K562 (cell line): ENCODE measurements at regions not wholly inside any gene's neighbourhood (a gene's known extent, or its start where the extent isn't known, plus 50 kb on each side); places are given as distances from the start of the nearest gene placed in this dataset.

Source experiments
- ATAC-seq: fragments of 200-7000 bp; cut with Tn5 transposase; 3 replicates; pipeline ENCODE4 v1.9.1; 2020; ENCODE audit warnings: moderate library complexity
- BruUV-seq: library from RNA; stranded (reverse); fragments of 400-500 nt; replicated peaks from 2 replicates; lab custom pipeline; 2021; lab: Mats Ljungman, UMichigan
- CTCF ChIA-PET: fragments of 300-600 bp; formaldehyde crosslinking; extraction: SDS; loops from one replicate; lab custom pipeline; 2021; ENCODE audit warnings: low intra/inter-chr PET ratio; lab: Yijun Ruan, JAX
- POLR2A ChIA-PET: fragments of 300-600, 350-650 bp; sonication (Branson Sonifier 250); formaldehyde crosslinking; extraction: SDS; loops from one replicate; lab custom pipeline; 2021; ENCODE audit warnings: antibody characterized with exemption, inconsistent platforms; lab: Yijun Ruan, JAX
- DNase-seq, 4 experiments: peaks; one replicate each; pipeline versions ENCODE4 v3.0.0 to v3.0.0-alpha.2; 2011 to 2018; ENCODE audit warnings: low spot score in 3 of 4, mixed read lengths in 3 of 4; ENCODE audit errors: extremely low read depth in 1 of 4
- FAIRE-seq: peaks from 2 replicates; lab custom pipeline; 2011; peaks lifted over from hg19 to GRCh38; lab: Jason Lieb, UNC
- H2AFZ ChIP-seq: 2 replicates; pipeline ENCODE4 v1.6.0; 2011; ENCODE audit warnings: low read depth, low read length, control low read depth, inconsistent platforms
- H3K27ac ChIP-seq: fragments of 200-600 bp; 3 replicates; pipeline ENCODE4 v1.8.0; 2011; ENCODE audit warnings: low read depth, mild to moderate bottlenecking, control low read depth, inconsistent platforms, low read length, moderate library complexity, mixed read lengths; ENCODE audit errors: extremely low read depth
- H3K27me3 ChIP-seq, 2 experiments: fragments of 300-600 bp in 1 of 2; 2 replicates in 1 of 2; 3 replicates in 1 of 2; pipeline versions ENCODE4 v1.6.0 to v1.8.0; 2011; ENCODE audit warnings: inconsistent platforms in 2 of 2, low read length in 2 of 2, mild to moderate bottlenecking in 1 of 2, mixed read lengths in 1 of 2, moderate library complexity in 1 of 2; ENCODE audit not compliant: control insufficient read depth in 2 of 2, insufficient read depth in 2 of 2
- H3K36me3 ChIP-seq: fragments of 300-600 bp; 3 replicates; pipeline ENCODE4 v1.8.0; 2011; ENCODE audit warnings: mild to moderate bottlenecking, low read length, inconsistent platforms; ENCODE audit not compliant: control insufficient read depth, insufficient read depth
- H3K4me1 ChIP-seq, 2 experiments: fragments of 200-600 bp in 1 of 2; replicated peaks in 1 of 2; 2 replicates in 1 of 2; 3 replicates in 1 of 2; pipeline versions ENCODE4 v1.5.1 to v1.8.0; 2011; ENCODE audit warnings: inconsistent platforms in 2 of 2, low read length in 2 of 2, mild to moderate bottlenecking in 1 of 2, mixed read lengths in 1 of 2, moderate library complexity in 1 of 2; ENCODE audit not compliant: control insufficient read depth in 2 of 2, insufficient read depth in 2 of 2
- H3K4me2 ChIP-seq: 2 replicates; pipeline ENCODE4 v1.6.1; 2011; ENCODE audit warnings: low read length, control low read depth, inconsistent platforms, mixed read lengths; ENCODE audit not compliant: insufficient read depth
- H3K4me3 ChIP-seq: fragments of 200-600 bp; sonication (generic), shearing (Covaris generic); 2 replicates; pipeline ENCODE4 v1.5.1; 2016; ENCODE audit warnings: control low read depth, inconsistent platforms
- H3K79me2 ChIP-seq: fragments of 200-600 bp; 3 replicates; pipeline ENCODE4 v1.8.0; 2011; ENCODE audit warnings: low read length, inconsistent platforms; ENCODE audit not compliant: control insufficient read depth, insufficient read depth
- H3K9ac ChIP-seq, 2 experiments: 2 replicates each; pipeline versions ENCODE4 v1.6.0 to v1.6.1; 2011; ENCODE audit warnings: low read depth in 2 of 2, low read length in 2 of 2, control low read depth in 1 of 2, inconsistent platforms in 1 of 2, mild to moderate bottlenecking in 1 of 2, mixed read lengths in 1 of 2; ENCODE audit not compliant: insufficient read depth in 1 of 2
- H3K9me1 ChIP-seq: one replicate; pipeline ENCODE4 v1.6.0; 2011; ENCODE audit warnings: inconsistent platforms, mild to moderate bottlenecking, low read length, moderate library complexity; ENCODE audit not compliant: control insufficient read depth, insufficient read depth
- H3K9me3 ChIP-seq: replicated peaks from 2 replicates; pipeline ENCODE4 v1.5.1; 2011; ENCODE audit warnings: low read depth, low read length, inconsistent platforms; ENCODE audit not compliant: control insufficient read depth, insufficient read depth
- H4K20me1 ChIP-seq: replicated peaks from 2 replicates; pipeline ENCODE4 v1.6.1; 2011; ENCODE audit warnings: low read length, inconsistent platforms, mixed read lengths; ENCODE audit not compliant: control insufficient read depth, insufficient read depth
- MECOM ChIP-seq: fragments of 250-450 bp; sonication (Bioruptor Pico); IDR thresholded peaks from 2 replicates; pipeline ENCODE4 v1.8.0; 2022; ENCODE audit warnings: inconsistent platforms
- XRCC3 ChIP-seq: fragments of 450-650 bp; IDR thresholded peaks from 2 replicates; pipeline ENCODE4 v1.6.1; 2017; ENCODE audit warnings: mild to moderate bottlenecking, moderate library complexity
- YY1 ChIP-seq, 3 experiments: IDR thresholded peaks; 2 replicates each; pipeline ENCODE4 v1.6.1; 2011; ENCODE audit warnings: low read length in 2 of 3, mild to moderate bottlenecking in 2 of 3, moderate library complexity in 2 of 3, borderline replicate concordance in 1 of 3, control low read depth in 1 of 3, low read depth in 1 of 3; ENCODE audit not compliant: insufficient read depth in 3 of 3, insufficient replicate concordance in 2 of 3, control insufficient read depth in 1 of 3, insufficient read length in 1 of 3; ENCODE audit errors: extremely low read depth in 1 of 3
- WGBS: fragments of 100-300 bp; shearing (Covaris generic); methylation state at CpG from one replicate; pipeline ENCODE4 v1.1.6; 2016; ENCODE audit warnings: low coverage, mixed read lengths; ENCODE audit not compliant: insufficient coverage; ENCODE audit errors: missing lambda C conversion rate; 5-methylcytosine and 5-hydroxymethylcytosine counted together
- in situ Hi-C: fragments of 300-500 bp; cut with MboI; formaldehyde crosslinking; loops from 4 replicates; pipeline ENCODE4 v1.15.0; 2018; ENCODE audit warnings: inconsistent platforms, mixed read lengths
- intact Hi-C: fragments of 100-400 bp; cut with micrococcal nuclease; formaldehyde crosslinking; loops from 2 replicates; pipeline ENCODE4 v1.14.2; 2022
- TF ChIP-seq, protein P1 (sequence below): sonication (generic); formaldehyde crosslinking; IDR thresholded peaks from 2 replicates; pipeline ENCODE4 v1.8.0; 2022; ENCODE audit warnings: mild to moderate bottlenecking, low read depth, missing genetic modification reagents
- TF ChIP-seq, protein P2 (sequence below), 3 experiments: IDR thresholded peaks in 2 of 3; conservative IDR thresholded peaks in 1 of 3; 2 replicates each; pipeline ENCODE4 v1.5.1; 2011 to 2012; ENCODE audit warnings: low read length in 3 of 3, mild to moderate bottlenecking in 3 of 3, control low read depth in 2 of 3, improper control_type of control experiment in 1 of 3, inconsistent platforms in 1 of 3, low read depth in 1 of 3, mixed read lengths in 1 of 3, moderate library complexity in 1 of 3; ENCODE audit not compliant: insufficient read depth in 2 of 3
- TF ChIP-seq, protein P3 (sequence below): fragments of 450-650 bp; IDR thresholded peaks from 2 replicates; pipeline ENCODE4 v1.7.0; 2016; ENCODE audit warnings: borderline replicate concordance
- TF ChIP-seq, protein P4 (sequence below): fragments of 250-450 bp; sonication (Bioruptor Pico); IDR thresholded peaks from 2 replicates; pipeline ENCODE4 v1.4.0; 2020
- TF ChIP-seq, protein P5 (sequence below): fragments of 450-650 bp; formaldehyde crosslinking; IDR thresholded peaks from 2 replicates; pipeline ENCODE4 v1.4.0; 2020; ENCODE audit warnings: mild to moderate bottlenecking, mixed read lengths

DNA sequence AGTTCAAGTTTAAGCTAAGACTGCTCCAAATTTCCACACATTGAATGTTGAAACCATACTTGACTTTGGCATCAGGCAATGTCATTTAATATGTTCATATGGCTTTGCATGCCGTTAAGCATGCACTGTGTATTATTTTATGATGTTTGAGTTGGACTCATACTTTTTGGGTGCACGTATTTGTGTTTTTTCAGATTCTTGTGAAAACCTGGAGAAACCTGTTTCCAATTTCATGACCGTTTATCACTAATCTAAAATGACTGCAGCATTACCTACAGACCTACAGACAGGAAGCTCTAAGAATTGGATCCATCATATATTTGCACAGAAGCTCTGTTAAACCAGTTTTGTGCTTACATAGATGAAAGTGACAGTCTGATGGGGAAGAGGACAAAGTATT, 1093.0 kb upstream of the INTU start:
- Histone ChIP-seq H4K20me1 (no peaks in the 10 kb centered on the region), H3K27ac (no peak overlapping the region), H3K27me3 (no peaks in the 10 kb centered on the region), H3K4me3 (no peak overlapping the region), H3K4me2 (no peak overlapping the region), H3K9me3 (no peaks in the 10 kb centered on the region), H2AFZ (no peak overlapping the region), H3K79me2 (peaks cover 35% of the 10 kb centered on the region), H3K9me1 (no peaks in the 10 kb centered on the region), H3K9ac (no peak overlapping the region), H3K36me3 (peaks cover 40% of the 10 kb centered on the region; the same call in 2 of the 3 replicates), H3K4me1 (no peaks in the 10 kb centered on the region)
- DNase-seq, result no peak
- ATAC-seq, result no peak
- in situ Hi-C loops, result no loop called here
- CTCF ChIA-PET, result no interaction called here
- FAIRE-seq, result no peak
- intact Hi-C loops, result no loop called here
- POLR2A ChIA-PET, result no interaction called here
- BruUV-seq, result no TSS peak
- 81% methylated on average over 3 of the region's 3 CpGs for WGBS
- TF ChIP-seq XRCC3, result no peak
- TF ChIP-seq, protein P1, sequence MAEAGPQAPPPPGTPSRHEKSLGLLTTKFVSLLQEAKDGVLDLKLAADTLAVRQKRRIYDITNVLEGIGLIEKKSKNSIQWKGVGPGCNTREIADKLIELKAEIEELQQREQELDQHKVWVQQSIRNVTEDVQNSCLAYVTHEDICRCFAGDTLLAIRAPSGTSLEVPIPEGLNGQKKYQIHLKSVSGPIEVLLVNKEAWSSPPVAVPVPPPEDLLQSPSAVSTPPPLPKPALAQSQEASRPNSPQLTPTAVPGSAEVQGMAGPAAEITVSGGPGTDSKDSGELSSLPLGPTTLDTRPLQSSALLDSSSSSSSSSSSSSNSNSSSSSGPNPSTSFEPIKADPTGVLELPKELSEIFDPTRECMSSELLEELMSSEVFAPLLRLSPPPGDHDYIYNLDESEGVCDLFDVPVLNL (CRISPR knock-in tag), result no peak
- TF ChIP-seq, protein P2, sequence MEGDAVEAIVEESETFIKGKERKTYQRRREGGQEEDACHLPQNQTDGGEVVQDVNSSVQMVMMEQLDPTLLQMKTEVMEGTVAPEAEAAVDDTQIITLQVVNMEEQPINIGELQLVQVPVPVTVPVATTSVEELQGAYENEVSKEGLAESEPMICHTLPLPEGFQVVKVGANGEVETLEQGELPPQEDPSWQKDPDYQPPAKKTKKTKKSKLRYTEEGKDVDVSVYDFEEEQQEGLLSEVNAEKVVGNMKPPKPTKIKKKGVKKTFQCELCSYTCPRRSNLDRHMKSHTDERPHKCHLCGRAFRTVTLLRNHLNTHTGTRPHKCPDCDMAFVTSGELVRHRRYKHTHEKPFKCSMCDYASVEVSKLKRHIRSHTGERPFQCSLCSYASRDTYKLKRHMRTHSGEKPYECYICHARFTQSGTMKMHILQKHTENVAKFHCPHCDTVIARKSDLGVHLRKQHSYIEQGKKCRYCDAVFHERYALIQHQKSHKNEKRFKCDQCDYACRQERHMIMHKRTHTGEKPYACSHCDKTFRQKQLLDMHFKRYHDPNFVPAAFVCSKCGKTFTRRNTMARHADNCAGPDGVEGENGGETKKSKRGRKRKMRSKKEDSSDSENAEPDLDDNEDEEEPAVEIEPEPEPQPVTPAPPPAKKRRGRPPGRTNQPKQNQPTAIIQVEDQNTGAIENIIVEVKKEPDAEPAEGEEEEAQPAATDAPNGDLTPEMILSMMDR (IDR thresholded peaks at IDR 0.05 in 2 of 3, conservative IDR thresholded peaks at IDR 0.05 in 1 of 3; ENCODE audit: insufficient read depth in 2 of 3, low read depth in 1 of 3, low read length in 3 of 3), result no peak
- no peak for TF ChIP-seq MECOM
- TF ChIP-seq YY1 (IDR thresholded peaks at IDR 0.05; ENCODE audit: borderline replicate concordance in 1 of 3, control insufficient read depth in 1 of 3, extremely low read depth in 1 of 3, insufficient read depth in 3 of 3, insufficient read length in 1 of 3, insufficient replicate concordance in 2 of 3, low read depth in 1 of 3, low read length in 2 of 3), result no peak
- TF ChIP-seq, protein P3, sequence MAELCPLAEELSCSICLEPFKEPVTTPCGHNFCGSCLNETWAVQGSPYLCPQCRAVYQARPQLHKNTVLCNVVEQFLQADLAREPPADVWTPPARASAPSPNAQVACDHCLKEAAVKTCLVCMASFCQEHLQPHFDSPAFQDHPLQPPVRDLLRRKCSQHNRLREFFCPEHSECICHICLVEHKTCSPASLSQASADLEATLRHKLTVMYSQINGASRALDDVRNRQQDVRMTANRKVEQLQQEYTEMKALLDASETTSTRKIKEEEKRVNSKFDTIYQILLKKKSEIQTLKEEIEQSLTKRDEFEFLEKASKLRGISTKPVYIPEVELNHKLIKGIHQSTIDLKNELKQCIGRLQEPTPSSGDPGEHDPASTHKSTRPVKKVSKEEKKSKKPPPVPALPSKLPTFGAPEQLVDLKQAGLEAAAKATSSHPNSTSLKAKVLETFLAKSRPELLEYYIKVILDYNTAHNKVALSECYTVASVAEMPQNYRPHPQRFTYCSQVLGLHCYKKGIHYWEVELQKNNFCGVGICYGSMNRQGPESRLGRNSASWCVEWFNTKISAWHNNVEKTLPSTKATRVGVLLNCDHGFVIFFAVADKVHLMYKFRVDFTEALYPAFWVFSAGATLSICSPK, result no peak
- TF ChIP-seq, protein P4, sequence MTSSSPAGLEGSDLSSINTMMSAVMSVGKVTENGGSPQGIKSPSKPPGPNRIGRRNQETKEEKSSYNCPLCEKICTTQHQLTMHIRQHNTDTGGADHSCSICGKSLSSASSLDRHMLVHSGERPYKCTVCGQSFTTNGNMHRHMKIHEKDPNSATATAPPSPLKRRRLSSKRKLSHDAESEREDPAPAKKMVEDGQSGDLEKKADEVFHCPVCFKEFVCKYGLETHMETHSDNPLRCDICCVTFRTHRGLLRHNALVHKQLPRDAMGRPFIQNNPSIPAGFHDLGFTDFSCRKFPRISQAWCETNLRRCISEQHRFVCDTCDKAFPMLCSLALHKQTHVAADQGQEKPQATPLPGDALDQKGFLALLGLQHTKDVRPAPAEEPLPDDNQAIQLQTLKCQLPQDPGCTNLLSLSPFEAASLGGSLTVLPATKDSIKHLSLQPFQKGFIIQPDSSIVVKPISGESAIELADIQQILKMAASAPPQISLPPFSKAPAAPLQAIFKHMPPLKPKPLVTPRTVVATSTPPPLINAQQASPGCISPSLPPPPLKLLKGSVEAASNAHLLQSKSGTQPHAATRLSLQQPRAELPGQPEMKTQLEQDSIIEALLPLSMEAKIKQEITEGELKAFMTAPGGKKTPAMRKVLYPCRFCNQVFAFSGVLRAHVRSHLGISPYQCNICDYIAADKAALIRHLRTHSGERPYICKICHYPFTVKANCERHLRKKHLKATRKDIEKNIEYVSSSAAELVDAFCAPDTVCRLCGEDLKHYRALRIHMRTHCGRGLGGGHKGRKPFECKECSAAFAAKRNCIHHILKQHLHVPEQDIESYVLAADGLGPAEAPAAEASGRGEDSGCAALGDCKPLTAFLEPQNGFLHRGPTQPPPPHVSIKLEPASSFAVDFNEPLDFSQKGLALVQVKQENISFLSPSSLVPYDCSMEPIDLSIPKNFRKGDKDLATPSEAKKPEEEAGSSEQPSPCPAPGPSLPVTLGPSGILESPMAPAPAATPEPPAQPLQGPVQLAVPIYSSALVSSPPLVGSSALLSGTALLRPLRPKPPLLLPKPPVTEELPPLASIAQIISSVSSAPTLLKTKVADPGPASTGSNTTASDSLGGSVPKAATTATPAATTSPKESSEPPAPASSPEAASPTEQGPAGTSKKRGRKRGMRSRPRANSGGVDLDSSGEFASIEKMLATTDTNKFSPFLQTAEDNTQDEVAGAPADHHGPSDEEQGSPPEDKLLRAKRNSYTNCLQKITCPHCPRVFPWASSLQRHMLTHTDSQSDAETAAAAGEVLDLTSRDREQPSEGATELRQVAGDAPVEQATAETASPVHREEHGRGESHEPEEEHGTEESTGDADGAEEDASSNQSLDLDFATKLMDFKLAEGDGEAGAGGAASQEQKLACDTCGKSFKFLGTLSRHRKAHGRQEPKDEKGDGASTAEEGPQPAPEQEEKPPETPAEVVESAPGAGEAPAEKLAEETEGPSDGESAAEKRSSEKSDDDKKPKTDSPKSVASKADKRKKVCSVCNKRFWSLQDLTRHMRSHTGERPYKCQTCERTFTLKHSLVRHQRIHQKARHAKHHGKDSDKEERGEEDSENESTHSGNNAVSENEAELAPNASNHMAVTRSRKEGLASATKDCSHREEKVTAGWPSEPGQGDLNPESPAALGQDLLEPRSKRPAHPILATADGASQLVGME (CRISPR knock-in tag), result no peak
- TF ChIP-seq, protein P5, sequence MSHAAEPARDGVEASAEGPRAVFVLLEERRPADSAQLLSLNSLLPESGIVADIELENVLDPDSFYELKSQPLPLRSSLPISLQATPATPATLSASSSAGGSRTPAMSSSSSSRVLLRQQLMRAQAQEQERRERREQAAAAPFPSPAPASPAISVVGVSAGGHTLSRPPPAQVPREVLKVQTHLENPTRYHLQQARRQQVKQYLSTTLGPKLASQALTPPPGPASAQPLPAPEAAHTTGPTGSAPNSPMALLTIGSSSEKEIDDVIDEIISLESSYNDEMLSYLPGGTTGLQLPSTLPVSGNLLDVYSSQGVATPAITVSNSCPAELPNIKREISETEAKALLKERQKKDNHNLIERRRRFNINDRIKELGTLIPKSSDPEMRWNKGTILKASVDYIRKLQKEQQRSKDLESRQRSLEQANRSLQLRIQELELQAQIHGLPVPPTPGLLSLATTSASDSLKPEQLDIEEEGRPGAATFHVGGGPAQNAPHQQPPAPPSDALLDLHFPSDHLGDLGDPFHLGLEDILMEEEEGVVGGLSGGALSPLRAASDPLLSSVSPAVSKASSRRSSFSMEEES, result no peak
